Heart right ventricle (tissue), 16 donors: ENCODE measurements at regions not wholly inside any gene's neighbourhood (a gene's known extent, or its start where the extent isn't known, plus 50 kb on each side); places are given as distances from the start of the nearest gene placed in this dataset.
"Not testable (repeated sequence)": the region's sequence is repeated elsewhere in the genome, so short reads cannot be mapped to it uniquely, and the experiment has no call there.

Source experiments
- ATAC-seq, 8 donors: fragments of 200-7000 bp; cut with Tn5 transposase; one replicate each; pipeline ENCODE4 v1.9.1; 2020; ENCODE audit warnings: mild to moderate bottlenecking in 8 of 8, moderate library complexity in 8 of 8, moderate number of reproducible peaks in 1 of 8
- DNase-seq, 2 donors: peaks; one replicate each; pipeline ENCODE4 v3.0.0-alpha.2; 2020
- H3K27ac ChIP-seq, 10 donors: fragments of 200-600 bp; sonication (generic) in 2 of 10; one replicate each; pipeline versions ENCODE4 v1.5.0 to v1.8.0; 2020 to 2022; ENCODE audit warnings: mild to moderate bottlenecking in 3 of 10
- H3K27me3 ChIP-seq, 7 donors: fragments of 200-600 bp; one replicate each; pipeline ENCODE4 v1.8.0; 2021 to 2022; ENCODE audit warnings: mild to moderate bottlenecking in 2 of 7
- H3K36me3 ChIP-seq, 9 donors: fragments of 200-600 bp; sonication (generic) in 1 of 9; one replicate each; pipeline versions ENCODE4 v1.5.0 to v1.8.0; 2020 to 2022; ENCODE audit warnings: mild to moderate bottlenecking in 2 of 9
- H3K4me1 ChIP-seq, 9 donors: fragments of 200-600 bp; sonication (generic) in 1 of 9; one replicate each; pipeline versions ENCODE4 v1.5.0 to v1.8.0; 2020 to 2022; ENCODE audit warnings: mild to moderate bottlenecking in 4 of 9
- H3K4me3 ChIP-seq, 10 donors: fragments of 200-600 bp; sonication (generic) in 2 of 10; one replicate each; pipeline versions ENCODE4 v1.5.0 to v1.8.0; 2020 to 2022; ENCODE audit warnings: mild to moderate bottlenecking in 7 of 10, moderate library complexity in 2 of 10
- H3K9me3 ChIP-seq, 11 donors: fragments of 200-600 bp in 10 of 11; sonication (generic) in 2 of 11; one replicate each; pipeline versions ENCODE4 v1.5.0 to v1.8.0; 2013 to 2022; ENCODE audit warnings: mild to moderate bottlenecking in 2 of 11, control low read depth in 1 of 11, moderate library complexity in 1 of 11
- WGBS, 2 donors: extraction: QIAGEN DNeasy Blood & Tissue Kit; methylation state at CpG; one replicate each; pipeline ENCODE4 v1.1.7; 2013; ENCODE audit warnings: inconsistent platforms in 1 of 2; 5-methylcytosine and 5-hydroxymethylcytosine counted together
- intact Hi-C, 10 donors: fragments of 100-400 bp; cut with DNase I; formaldehyde crosslinking; loops; one replicate each; pipeline versions ENCODE4 v1.11.1 to v1.14.2; 2022
- TF ChIP-seq, protein P1 (sequence below), 9 donors: fragments of 200-600 bp; sonication (generic) in 2 of 9; IDR thresholded peaks; one replicate each; pipeline versions ENCODE4 v1.5.0 to v1.8.0; 2021 to 2022; ENCODE audit warnings: antibody characterized with exemption in 9 of 9, mild to moderate bottlenecking in 5 of 9, moderate library complexity in 1 of 9
- donor health status: Arrhythmogenic right ventricular cardiomyopathy.
- donor health status: ischemic (EF 13 %, LVEDD 7.1; RV severe dilation, severe dysfunction).
- donor health status: healthy with polysubstance abuse.
- donor health status: DM: no; HTN: yes; CAD: no.
- donor health status: DM: no; HTN: no; CAD: no.
- donor health status: ischemic (EF 25% LVEDD 6.9; RV normal size, moderate dysfunction).
- donor health status: ischemic (EF 25% LVEDD 5.7; RV mildly dilated, moderate dysfunction).
- donor health status: healthy.
- donor health status: DM: yes; HTN: yes; CAD: no.
- donor health status: Ischemic cardiomyopathy.
- donor health status: ischemic (EF 35%, LVEDD 5.7; RV mildly dilated, moderate dysfunction).
- donor health status: nonischemic (EF 11% LVEDD 7.7; RV severe dilation, severe dysfunction).
- donor health status: DM: yes; HTN: yes; CAD: no.
- donor health status: PGD.
- donor health status: ischemic (EF 29% LVEDD 5.4; RV normal size, mild dysfunction).
- donor health status: nonischemic (EF 23%, LVEDD 6.1; RV moderate dilation, normal function).

DNA sequence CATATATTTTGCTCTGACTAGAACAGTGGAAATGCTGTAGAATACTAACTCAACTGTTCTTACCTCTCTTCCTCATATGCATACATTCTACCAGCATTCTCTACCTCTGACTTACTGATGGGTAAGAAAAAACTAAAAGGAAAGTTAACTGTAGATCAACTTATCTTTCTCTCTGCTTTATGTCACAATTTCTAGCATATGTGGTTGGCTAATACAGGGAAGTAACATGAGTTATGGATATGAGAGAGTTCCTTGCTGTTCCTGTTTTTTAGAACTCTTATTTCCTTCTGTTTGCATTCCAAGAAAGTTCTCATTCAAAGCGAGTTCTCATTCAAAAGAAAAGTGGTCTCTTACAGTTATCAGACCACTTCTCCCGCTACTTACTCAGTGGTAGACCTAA lies 226.8 kb upstream of the SGK1 start:
- Histone ChIP-seq H3K27ac (no peak overlapping the region), H3K36me3 (no peaks in the 10 kb centered on the region), H3K4me3 (no peak overlapping the region), H3K4me1 (peaks cover 0 to 28% (median 15%) of the 10 kb centered on the region in 9 donors), H3K9me3 (no peaks in the 10 kb centered on the region), H3K27me3 (no peaks in the 10 kb centered on the region)
- 96 to 97% methylated on average over 2 of the region's 2 CpGs for WGBS, 2 donors
- TF ChIP-seq, protein P1, sequence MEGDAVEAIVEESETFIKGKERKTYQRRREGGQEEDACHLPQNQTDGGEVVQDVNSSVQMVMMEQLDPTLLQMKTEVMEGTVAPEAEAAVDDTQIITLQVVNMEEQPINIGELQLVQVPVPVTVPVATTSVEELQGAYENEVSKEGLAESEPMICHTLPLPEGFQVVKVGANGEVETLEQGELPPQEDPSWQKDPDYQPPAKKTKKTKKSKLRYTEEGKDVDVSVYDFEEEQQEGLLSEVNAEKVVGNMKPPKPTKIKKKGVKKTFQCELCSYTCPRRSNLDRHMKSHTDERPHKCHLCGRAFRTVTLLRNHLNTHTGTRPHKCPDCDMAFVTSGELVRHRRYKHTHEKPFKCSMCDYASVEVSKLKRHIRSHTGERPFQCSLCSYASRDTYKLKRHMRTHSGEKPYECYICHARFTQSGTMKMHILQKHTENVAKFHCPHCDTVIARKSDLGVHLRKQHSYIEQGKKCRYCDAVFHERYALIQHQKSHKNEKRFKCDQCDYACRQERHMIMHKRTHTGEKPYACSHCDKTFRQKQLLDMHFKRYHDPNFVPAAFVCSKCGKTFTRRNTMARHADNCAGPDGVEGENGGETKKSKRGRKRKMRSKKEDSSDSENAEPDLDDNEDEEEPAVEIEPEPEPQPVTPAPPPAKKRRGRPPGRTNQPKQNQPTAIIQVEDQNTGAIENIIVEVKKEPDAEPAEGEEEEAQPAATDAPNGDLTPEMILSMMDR (IDR thresholded peaks at IDR 0.05) = no peak
- intact Hi-C loops = loop anchor here in 5 of 10 donors (5.0 to 10.0 kb wide), 6 partner anchors 90 to 370 kb away; no protein-coding TSS in a partner anchor
- ATAC-seq (no peak), DNase-seq (no peak)

DNA sequence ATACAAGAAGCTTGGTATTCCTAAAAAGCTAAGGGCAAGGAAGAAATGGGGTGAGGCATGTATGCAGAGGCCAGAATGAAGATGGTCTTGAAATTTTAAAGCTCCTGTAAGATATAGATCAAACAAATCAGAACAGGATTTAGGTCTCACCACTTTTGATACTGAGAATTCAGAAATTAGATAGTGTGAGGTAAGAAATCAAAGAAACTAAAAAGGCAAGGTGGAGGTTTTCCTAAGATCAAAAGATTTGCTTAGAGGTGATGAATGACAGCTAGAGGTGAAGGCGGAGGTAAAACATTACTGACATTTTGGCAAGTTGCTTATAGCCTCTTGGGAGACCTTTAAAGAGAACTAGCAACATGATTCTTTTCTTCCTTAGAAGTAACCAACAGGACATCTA lies 225.2 kb upstream of the SGK1 start:
- Histone ChIP-seq H3K4me3 (no peak overlapping the region), H3K36me3 (no peaks in the 10 kb centered on the region), H3K9me3 (no peaks in the 10 kb centered on the region), H3K27me3 (no peaks in the 10 kb centered on the region), H3K27ac (no peak overlapping the region), H3K4me1 (peaks cover 0 to 31% (median 15%) of the 10 kb centered on the region in 9 donors)
- DNase-seq = no peak
- ATAC-seq = no peak
- TF ChIP-seq, protein P1 (IDR thresholded peaks at IDR 0.05) = no peak
- 75 to 79% methylated on average over 1 of the region's 1 CpG for WGBS, 2 donors
- intact Hi-C loops = loop anchor here in 5 of 10 donors (5.0 to 10.0 kb wide), 6 partner anchors 92 to 368 kb away; no protein-coding TSS in a partner anchor

DNA sequence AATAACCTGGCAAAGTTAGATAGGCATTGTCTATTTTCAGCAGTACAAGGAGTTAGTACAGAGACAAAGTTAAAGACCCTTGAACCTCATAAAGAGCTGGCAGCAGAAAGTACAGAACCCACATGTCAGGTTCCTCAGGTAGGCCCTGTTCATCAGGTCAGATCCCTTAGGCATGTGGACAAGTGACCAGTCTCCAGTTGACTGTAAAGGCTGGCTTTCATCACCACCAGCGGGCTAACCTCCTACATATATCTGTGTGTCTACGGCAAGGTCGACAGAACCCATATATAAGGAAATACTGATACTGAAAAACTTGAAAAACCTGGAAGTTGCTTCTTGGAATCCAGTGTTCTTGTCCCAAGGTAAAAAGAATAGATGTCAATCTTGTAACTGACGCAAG lies 223.1 kb upstream of the SGK1 start:
- TF ChIP-seq, protein P1 (IDR thresholded peaks at IDR 0.05) = no peak
- H3K9me3 ChIP-seq = no peaks in the 10 kb centered on the region
- no peaks in the 10 kb centered on the region for H3K27me3 ChIP-seq
- peaks cover 0 to 21% (median 12%) of the 10 kb centered on the region in 9 donors for H3K4me1 ChIP-seq
- peak overlapping the region in 6 of 10 donors; percentile 34 to 70 (median 58) for H3K27ac ChIP-seq
- WGBS, 2 donors = 88 to 93% methylated on average over 4 of the region's 4 CpGs
- intact Hi-C loops = loop anchor here in 5 of 10 donors (5.0 to 10.0 kb wide), 6 partner anchors 94 to 366 kb away; no protein-coding TSS in a partner anchor
- ATAC-seq (no peak), DNase-seq (no peak)
- no peaks in the 10 kb centered on the region for H3K36me3 ChIP-seq
- no peak overlapping the region for H3K4me3 ChIP-seq

DNA sequence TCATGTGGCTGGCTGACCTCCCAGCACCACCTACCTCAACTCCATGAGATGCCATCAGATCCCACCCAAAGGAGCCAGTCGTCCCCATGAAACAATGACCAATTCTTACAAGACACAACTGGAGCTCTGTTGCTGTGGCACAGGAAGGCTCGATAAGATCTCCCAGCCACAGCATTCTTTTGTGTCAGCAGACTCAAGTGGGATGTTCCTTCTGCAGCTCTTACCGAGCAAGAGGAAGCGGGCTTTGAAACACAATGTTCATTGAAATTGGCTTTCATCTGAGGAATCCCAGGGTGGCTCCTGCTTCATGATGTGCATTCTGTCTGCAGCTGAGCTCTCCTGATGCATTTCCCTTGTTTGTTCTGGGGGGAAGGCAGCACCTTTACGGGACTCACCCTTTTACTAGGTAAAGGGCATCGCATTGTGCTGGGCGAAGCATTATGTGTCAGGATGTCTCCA lies 222.0 kb upstream of the SGK1 start:
- peak overlapping the region in 7 of 10 donors; percentile 33 to 79 (median 61) for H3K27ac ChIP-seq
- H3K4me1 ChIP-seq = peaks cover 0 to 24% (median 12%) of the 10 kb centered on the region in 9 donors
- ATAC-seq = peak; percentile 78 to 89 (median 88)
- H3K4me3 ChIP-seq = no peak overlapping the region
- intact Hi-C loops = loop anchor here in 5 of 10 donors (5.0 to 10.0 kb wide), 6 partner anchors 95 to 365 kb away; no protein-coding TSS in a partner anchor
- no peaks in the 10 kb centered on the region for H3K36me3 ChIP-seq
- DNase-seq = peak in 1 of 2 donors; percentile 51
- no peaks in the 10 kb centered on the region for H3K27me3 ChIP-seq
- 47 to 48% methylated on average over 7 of the region's 7 CpGs for WGBS, 2 donors
- H3K9me3 ChIP-seq = no peaks in the 10 kb centered on the region
- TF ChIP-seq, protein P1 (IDR thresholded peaks at IDR 0.05) = no peak

DNA sequence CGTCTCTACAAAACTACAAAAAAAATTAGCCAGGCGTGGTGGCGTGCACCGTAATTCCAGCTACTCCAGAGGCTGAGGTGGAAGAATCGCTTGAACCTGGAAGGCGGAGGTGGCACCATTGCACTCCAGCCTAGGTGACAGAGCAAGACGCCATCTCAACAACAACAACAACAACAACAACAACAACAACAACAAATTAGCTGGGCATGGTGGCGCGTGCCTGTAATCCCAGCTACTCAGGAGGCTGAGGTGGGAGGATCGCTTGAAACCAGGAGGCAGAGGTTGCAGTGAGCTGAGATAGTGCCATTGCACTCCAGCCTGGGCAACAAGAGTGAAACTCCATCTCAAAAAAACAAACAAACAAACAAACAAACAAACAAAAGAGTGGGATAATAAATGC lies 219.9 kb upstream of the SGK1 start:
- H3K36me3 ChIP-seq, H3K27ac ChIP-seq, H3K9me3 ChIP-seq, ATAC-seq, H3K4me3 ChIP-seq, DNase-seq, H3K27me3 ChIP-seq: not testable (repeated sequence)
- intact Hi-C loops = loop anchor here in 1 of 10 donors (5.0 kb wide), 1 partner anchor 360 kb away; no protein-coding TSS in a partner anchor
- H3K4me1 ChIP-seq = peaks cover 0 to 42% (median 15%) of the 10 kb centered on the region in 9 donors
- 97 to 98% methylated on average over 10 of the region's 10 CpGs for WGBS, 2 donors
